Osteocyte (in vitro differentiated cells): ENCODE measurements at regions not wholly inside any gene's neighbourhood (a gene's known extent, or its start where the extent isn't known, plus 50 kb on each side); places are given as distances from the start of the nearest gene placed in this dataset.

Experiments used
- DNase-seq: peaks from one replicate; pipeline ENCODE4 v3.0.0; 2021; ENCODE audit warnings: mixed read lengths; ENCODE audit not compliant: unreplicated experiment; ENCODE audit errors: extremely low spot score
- H3K27ac Mint-ChIP-seq: one replicate; pipeline ENCODE4 v1.8.0; 2021; ENCODE audit warnings: mild to moderate bottlenecking, mixed read lengths; ENCODE audit not compliant: unreplicated experiment
- H3K27me3 Mint-ChIP-seq: one replicate; pipeline ENCODE4 v1.8.0; 2021; ENCODE audit warnings: mixed read lengths; ENCODE audit not compliant: unreplicated experiment
- H3K36me3 Mint-ChIP-seq: one replicate; pipeline ENCODE4 v1.8.0; 2021; ENCODE audit warnings: mixed read lengths; ENCODE audit not compliant: unreplicated experiment
- H3K4me1 Mint-ChIP-seq: one replicate; pipeline ENCODE4 v1.8.0; 2021; ENCODE audit warnings: mixed read lengths; ENCODE audit not compliant: unreplicated experiment
- H3K4me3 Mint-ChIP-seq: one replicate; pipeline ENCODE4 v1.8.0; 2021; ENCODE audit warnings: mild to moderate bottlenecking, moderate library complexity, mixed read lengths; ENCODE audit not compliant: unreplicated experiment
- H3K9me3 Mint-ChIP-seq: one replicate; pipeline ENCODE4 v1.8.0; 2021; ENCODE audit warnings: mixed read lengths; ENCODE audit not compliant: unreplicated experiment
- TF ChIP-seq, protein P1 (sequence below): fragments of 200-600 bp; sonication (generic); IDR thresholded peaks from 2 replicates; pipeline ENCODE4 v1.5.0; 2021; ENCODE audit warnings: antibody characterized with exemption, mild to moderate bottlenecking, moderate library complexity

DNA sequence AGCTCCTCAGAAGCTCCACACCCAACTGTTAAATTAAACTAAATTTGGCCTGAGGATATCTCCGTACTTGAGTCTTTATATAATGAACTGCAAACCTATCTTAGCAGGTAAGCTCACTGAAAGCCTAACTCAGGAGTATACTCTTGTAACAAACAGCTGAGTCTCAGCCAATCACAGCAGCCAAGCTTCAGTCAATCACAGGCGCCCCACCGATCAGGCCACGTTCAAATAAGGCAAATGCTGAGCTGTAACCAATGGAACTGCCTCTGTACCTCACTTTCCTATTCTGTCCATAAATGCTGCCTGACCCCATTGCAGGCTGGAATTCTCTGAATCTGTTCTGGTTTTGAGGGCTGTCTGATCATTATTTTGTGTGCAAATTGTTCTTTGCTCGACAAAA, 93.0 kb upstream of the CES5A start:
- Mint-ChIP-seq H3K9me3 (no peaks in the 10 kb centered on the region), H3K27ac (no peak overlapping the region), H3K36me3 (no peaks in the 10 kb centered on the region), H3K4me3 (no peak overlapping the region), H3K27me3 (peaks cover 3% of the 10 kb centered on the region), H3K4me1 (no peaks in the 10 kb centered on the region)
- TF ChIP-seq, protein P1, sequence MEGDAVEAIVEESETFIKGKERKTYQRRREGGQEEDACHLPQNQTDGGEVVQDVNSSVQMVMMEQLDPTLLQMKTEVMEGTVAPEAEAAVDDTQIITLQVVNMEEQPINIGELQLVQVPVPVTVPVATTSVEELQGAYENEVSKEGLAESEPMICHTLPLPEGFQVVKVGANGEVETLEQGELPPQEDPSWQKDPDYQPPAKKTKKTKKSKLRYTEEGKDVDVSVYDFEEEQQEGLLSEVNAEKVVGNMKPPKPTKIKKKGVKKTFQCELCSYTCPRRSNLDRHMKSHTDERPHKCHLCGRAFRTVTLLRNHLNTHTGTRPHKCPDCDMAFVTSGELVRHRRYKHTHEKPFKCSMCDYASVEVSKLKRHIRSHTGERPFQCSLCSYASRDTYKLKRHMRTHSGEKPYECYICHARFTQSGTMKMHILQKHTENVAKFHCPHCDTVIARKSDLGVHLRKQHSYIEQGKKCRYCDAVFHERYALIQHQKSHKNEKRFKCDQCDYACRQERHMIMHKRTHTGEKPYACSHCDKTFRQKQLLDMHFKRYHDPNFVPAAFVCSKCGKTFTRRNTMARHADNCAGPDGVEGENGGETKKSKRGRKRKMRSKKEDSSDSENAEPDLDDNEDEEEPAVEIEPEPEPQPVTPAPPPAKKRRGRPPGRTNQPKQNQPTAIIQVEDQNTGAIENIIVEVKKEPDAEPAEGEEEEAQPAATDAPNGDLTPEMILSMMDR: no peak
- DNase-seq: no peak

DNA sequence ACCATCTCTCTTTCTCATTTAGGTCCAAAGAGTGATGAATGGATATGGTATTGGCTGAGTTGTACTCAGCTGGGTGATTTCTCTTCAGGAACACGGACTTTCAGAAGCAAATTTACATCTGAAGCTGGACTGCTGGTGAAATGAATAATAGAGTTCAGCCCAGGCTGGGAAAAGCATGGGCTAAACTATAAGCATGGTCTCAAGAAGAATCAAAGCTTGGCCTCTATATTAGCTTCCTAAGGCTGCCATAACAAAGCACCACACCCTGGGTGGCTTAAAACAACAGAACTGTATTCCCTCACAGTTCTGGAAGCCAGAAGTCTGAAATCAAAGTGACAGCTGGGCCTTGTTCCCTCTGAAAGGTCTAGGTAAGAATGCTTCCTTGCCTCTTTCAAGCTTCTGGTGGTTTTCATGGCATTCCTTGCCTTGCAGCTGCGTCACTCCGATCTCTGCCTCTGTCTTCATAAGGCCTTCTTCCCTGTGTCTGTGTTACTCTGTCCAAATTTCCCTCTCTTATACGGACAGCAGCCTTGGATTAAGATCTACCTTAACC, 89.8 kb upstream of the CES5A start:
- H3K4me1 Mint-ChIP-seq: no peaks in the 10 kb centered on the region
- no peak overlapping the region for H3K27ac Mint-ChIP-seq
- DNase-seq: no peak
- no peaks in the 10 kb centered on the region for H3K27me3 Mint-ChIP-seq
- TF ChIP-seq, protein P1: no peak
- H3K4me3 Mint-ChIP-seq: no peak overlapping the region
- H3K9me3 Mint-ChIP-seq: no peaks in the 10 kb centered on the region
- no peaks in the 10 kb centered on the region for H3K36me3 Mint-ChIP-seq

GRCh38 chr16:55955845-55956244, 80.7 kb upstream of the CES5A start:
- peaks cover 8% of the 10 kb centered on the region for H3K27me3 Mint-ChIP-seq
- H3K27ac Mint-ChIP-seq: no peak overlapping the region
- DNase-seq: peak; percentile 56
- no peaks in the 10 kb centered on the region for H3K9me3 Mint-ChIP-seq
- no peaks in the 10 kb centered on the region for H3K36me3 Mint-ChIP-seq
- no peaks in the 10 kb centered on the region for H3K4me1 Mint-ChIP-seq
- no peak overlapping the region for H3K4me3 Mint-ChIP-seq
- TF ChIP-seq, protein P1: no peak

GRCh38 chr16:55955424-55955823, 80.3 kb upstream of the CES5A start:
- Mint-ChIP-seq H3K4me1 (no peaks in the 10 kb centered on the region), H3K9me3 (peaks cover 2% of the 10 kb centered on the region), H3K27ac (no peak overlapping the region), H3K36me3 (no peaks in the 10 kb centered on the region), H3K27me3 (peaks cover 10% of the 10 kb centered on the region), H3K4me3 (no peak overlapping the region)
- peak; percentile 42 for DNase-seq
- TF ChIP-seq, protein P1: no peak

GRCh38 chr16:55954906-55955305, 79.7 kb upstream of the CES5A start:
- TF ChIP-seq, protein P1: no peak
- peaks cover 5% of the 10 kb centered on the region for H3K9me3 Mint-ChIP-seq

More at GRCh38 chr16:55954906-55955305, 79.7 kb upstream of the CES5A start:
- Mint-ChIP-seq H3K36me3 (no peaks in the 10 kb centered on the region), H3K4me1 (no peaks in the 10 kb centered on the region), H3K27ac (no peak overlapping the region), H3K27me3 (peaks cover 12% of the 10 kb centered on the region), H3K4me3 (no peak overlapping the region)
- no peak for DNase-seq
